Psoas muscle (tissue), 7 donors: ENCODE measurements at regions not wholly inside any gene's neighbourhood (a gene's known extent, or its start where the extent isn't known, plus 50 kb on each side); places are given as distances from the start of the nearest gene placed in this dataset.

Source experiments
- ATAC-seq, 4 donors: fragments of 200-7000 bp; cut with Tn5 transposase; one replicate each; pipeline ENCODE4 v1.9.1; 2020; ENCODE audit warnings: moderate library complexity in 3 of 4, mild to moderate bottlenecking in 2 of 4
- DNase-seq, 2 donors: peaks; one replicate each; pipeline ENCODE4 v3.0.0-alpha.2; 2020
- H3K27ac ChIP-seq: fragments of 200-600 bp; one replicate; pipeline ENCODE4 v1.8.0; 2022
- H3K27me3 ChIP-seq, 3 donors: fragments of 200-600 bp in 1 of 3; one replicate each; pipeline versions ENCODE4 v1.6.1 to v1.8.0; 2013 to 2022; ENCODE audit warnings: low read length in 2 of 3, mild to moderate bottlenecking in 2 of 3, moderate library complexity in 1 of 3; ENCODE audit not compliant: insufficient read depth in 3 of 3
- H3K36me3 ChIP-seq, 2 donors: fragments of 200-600 bp in 1 of 2; one replicate each; pipeline versions ENCODE4 v1.6.1 to v1.8.0; 2013 to 2022; ENCODE audit warnings: low read depth in 1 of 2, mild to moderate bottlenecking in 1 of 2, moderate library complexity in 1 of 2; ENCODE audit not compliant: insufficient read depth in 1 of 2
- H3K4me1 ChIP-seq: fragments of 200-600 bp; one replicate; pipeline ENCODE4 v1.8.0; 2022
- H3K4me3 ChIP-seq: fragments of 200-600 bp; one replicate; pipeline ENCODE4 v1.8.0; 2022; ENCODE audit warnings: mild to moderate bottlenecking
- H3K9me3 ChIP-seq: fragments of 200-600 bp; one replicate; pipeline ENCODE4 v1.8.0; 2022
- CTCF ChIP-seq: fragments of 200-600 bp; IDR thresholded peaks from one replicate; pipeline ENCODE4 v1.8.0; 2022; ENCODE audit warnings: antibody characterized with exemption
- WGBS, 3 donors: extraction: QIAGEN DNeasy Blood & Tissue Kit; methylation state at CpG; one replicate each; pipeline versions ENCODE4 v1.1.6 to v1.1.7; 2013; 5-methylcytosine and 5-hydroxymethylcytosine counted together
- intact Hi-C, 2 donors: fragments of 100-400 bp; cut with DNase I; formaldehyde crosslinking; loops; one replicate each; pipeline versions ENCODE4 v1.11.0 to v1.14.2; 2022
- donor health status: healthy with polysubstance abuse.
- donor health status: DM: no; HTN: no; CAD: no; lungs with moderate emphysema.
- donor health status: Bipolar disorder and iron deficiency.
- donor health status: healthy.
- donor health status: DM: yes; HTN: yes; CAD: no.
- donor health status: DM: no; HTN: no; CAD: no.
- donor health status: DM: yes; HTN: yes; CAD: no.

DNA sequence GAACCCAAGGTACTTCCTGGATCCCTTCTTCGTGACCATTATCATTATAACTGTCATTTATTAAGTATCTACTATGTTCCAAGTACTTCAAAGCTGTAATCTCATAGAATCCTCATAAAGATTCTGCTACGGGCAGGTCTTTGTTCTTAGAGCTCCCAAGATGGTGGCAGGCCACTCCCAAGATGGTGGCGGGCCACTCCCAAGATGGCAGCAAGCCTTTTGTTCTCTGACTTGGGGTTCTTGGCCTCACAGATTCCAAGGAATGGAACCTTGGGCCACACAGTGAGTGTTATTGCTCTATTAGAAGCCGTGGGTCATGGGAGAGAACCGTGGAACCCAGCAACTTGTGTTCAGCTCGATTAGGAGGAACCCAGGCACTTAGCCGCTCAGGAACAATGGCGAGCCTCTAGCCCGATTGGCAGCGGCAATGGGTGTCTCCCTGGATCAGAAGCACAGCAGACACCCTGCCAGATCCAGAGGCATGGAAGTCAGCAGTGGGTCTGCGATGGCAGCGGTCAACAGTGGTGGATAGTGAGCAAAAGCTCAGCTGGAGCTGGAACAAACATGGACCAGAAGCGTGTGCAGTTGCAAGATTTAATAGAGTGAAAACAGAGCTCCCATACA, 193.7 kb upstream of the BTG1 start:
- ATAC-seq, result no peak
- H3K9me3 ChIP-seq, result no peaks in the 10 kb centered on the region
- no peaks in the 10 kb centered on the region for H3K36me3 ChIP-seq
- WGBS, 3 donors, result 96 to 98% (median 98%) methylated on average over 13 of the region's 13 CpGs
- no peak for DNase-seq
- TF ChIP-seq CTCF, result no peak
- H3K27me3 ChIP-seq, result peaks cover 0 to 2% (median 0%) of the 10 kb centered on the region in 3 donors
- H3K27ac ChIP-seq, result no peak overlapping the region
- H3K4me1 ChIP-seq, result no peaks in the 10 kb centered on the region
- H3K4me3 ChIP-seq, result no peak overlapping the region
- intact Hi-C loops, result no loop called here

- no peak for ATAC-seq
Measured at GRCh38 chr12:92338671-92339070, 193.0 kb upstream of the BTG1 start.

DNA sequence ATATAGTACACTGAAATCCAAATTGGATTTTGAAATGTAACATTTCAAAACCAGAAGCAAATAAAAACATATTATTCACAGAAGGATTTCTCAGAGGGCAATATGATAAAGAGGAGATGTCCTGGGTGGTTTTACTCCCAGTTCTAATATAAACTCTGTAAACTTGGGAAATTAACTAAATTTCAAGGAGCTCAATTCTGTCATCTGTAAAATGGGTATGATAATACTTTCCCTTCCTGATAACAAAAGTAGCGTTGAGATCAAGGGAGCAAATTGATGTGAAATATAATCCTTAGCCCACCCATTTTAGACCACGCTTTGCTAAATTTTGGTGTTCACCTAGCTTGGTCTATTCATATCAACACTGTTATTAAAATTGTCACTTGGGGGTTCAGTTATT, 192.5 kb upstream of the BTG1 start:
- TF ChIP-seq CTCF, result no peak
- intact Hi-C loops, result no loop called here
- no peak overlapping the region for H3K27ac ChIP-seq
- WGBS, 3 donors, result 95 to 99% (median 97%) methylated on average over 2 of the region's 2 CpGs
- no peaks in the 10 kb centered on the region for H3K36me3 ChIP-seq
- H3K4me1 ChIP-seq, result no peaks in the 10 kb centered on the region
- no peak for ATAC-seq
- no peaks in the 10 kb centered on the region for H3K9me3 ChIP-seq
- DNase-seq, result no peak
- H3K27me3 ChIP-seq, result peaks cover 0 to 2% (median 0%) of the 10 kb centered on the region in 3 donors
- H3K4me3 ChIP-seq, result no peak overlapping the region

More at GRCh38 chr12:92338671-92339070, 193.0 kb upstream of the BTG1 start:
- no peak for TF ChIP-seq CTCF
- H3K4me1 ChIP-seq, result no peaks in the 10 kb centered on the region
- no peak for DNase-seq
- H3K27ac ChIP-seq, result no peak overlapping the region
- H3K27me3 ChIP-seq, result peaks cover 0 to 2% (median 0%) of the 10 kb centered on the region in 3 donors
- WGBS, 3 donors, result 27 to 33% (median 29%) methylated on average over 1 of the region's 1 CpG
- H3K9me3 ChIP-seq, result no peaks in the 10 kb centered on the region
- no peak overlapping the region for H3K4me3 ChIP-seq
- H3K36me3 ChIP-seq, result no peaks in the 10 kb centered on the region
- intact Hi-C loops, result no loop called here

DNA sequence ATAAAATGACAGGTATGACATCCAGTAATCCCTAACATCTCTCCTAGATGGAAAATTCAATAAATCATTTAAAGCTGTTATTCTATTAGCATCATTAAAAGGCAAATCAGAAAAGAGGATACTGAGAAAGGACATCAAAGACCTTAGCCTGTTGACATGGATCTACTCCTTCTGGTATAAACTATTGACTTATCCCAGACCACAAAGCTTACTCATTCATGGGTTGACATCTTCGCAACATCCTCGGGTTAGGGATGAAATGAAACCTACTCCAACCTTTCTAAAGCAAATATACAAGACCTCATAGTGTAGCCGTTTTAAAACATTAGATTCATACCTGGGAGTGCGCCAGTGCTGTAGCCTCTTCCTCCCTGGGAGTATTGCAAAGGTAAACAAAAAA, 191.5 kb upstream of the BTG1 start:
- intact Hi-C loops, result no loop called here
- WGBS, 3 donors, result 82 to 93% (median 87%) methylated on average over 4 of the region's 4 CpGs
- H3K4me3 ChIP-seq, result no peak overlapping the region
- no peak for DNase-seq
- H3K4me1 ChIP-seq, result no peaks in the 10 kb centered on the region
- H3K9me3 ChIP-seq, result no peaks in the 10 kb centered on the region
- H3K27ac ChIP-seq, result no peak overlapping the region
- no peak for TF ChIP-seq CTCF
- H3K27me3 ChIP-seq, result peaks cover 0 to 2% (median 0%) of the 10 kb centered on the region in 3 donors
- no peaks in the 10 kb centered on the region for H3K36me3 ChIP-seq
- no peak for ATAC-seq

GRCh38 chr12:92336641-92337040, 191.0 kb upstream of the BTG1 start:
- ATAC-seq (no peak), DNase-seq (no peak)
- WGBS, 3 donors, result 33 to 54% (median 48%) methylated on average over 2 of the region's 2 CpGs
- Histone ChIP-seq H3K27ac (no peak overlapping the region), H3K4me1 (no peaks in the 10 kb centered on the region), H3K36me3 (no peaks in the 10 kb centered on the region), H3K27me3 (peaks cover 0 to 2% (median 0%) of the 10 kb centered on the region in 3 donors), H3K4me3 (no peak overlapping the region), H3K9me3 (no peaks in the 10 kb centered on the region)
- no peak for TF ChIP-seq CTCF
- intact Hi-C loops, result no loop called here
